Skeletal muscle tissue (tissue), 3 donors: ENCODE measurements at regions not wholly inside any gene's neighbourhood (a gene's known extent, or its start where the extent isn't known, plus 50 kb on each side); places are given as distances from the start of the nearest gene placed in this dataset.
"Not testable (repeated sequence)": the region's sequence is repeated elsewhere in the genome, so short reads cannot be mapped to it uniquely, and the experiment has no call there.

Experiments used
- H3K27ac ChIP-seq: one replicate; pipeline ENCODE4 v1.7.0; 2013; ENCODE audit warnings: mild to moderate bottlenecking, low read depth, low read length, inconsistent platforms
- H3K27me3 ChIP-seq, 3 donors: one replicate each; pipeline ENCODE4 v1.7.0; 2013; ENCODE audit warnings: low read length in 3 of 3; ENCODE audit not compliant: control insufficient read depth in 3 of 3, insufficient read depth in 3 of 3
- H3K36me3 ChIP-seq, 3 donors: one replicate each; pipeline ENCODE4 v1.7.0; 2013; ENCODE audit warnings: low read length in 3 of 3; ENCODE audit not compliant: control insufficient read depth in 3 of 3, insufficient read depth in 3 of 3
- H3K4me1 ChIP-seq, 3 donors: one replicate each; pipeline ENCODE4 v1.7.0; 2013; ENCODE audit warnings: low read length in 3 of 3, mild to moderate bottlenecking in 3 of 3; ENCODE audit not compliant: control insufficient read depth in 3 of 3, insufficient read depth in 3 of 3
- H3K4me3 ChIP-seq, 3 donors: one replicate each; pipeline ENCODE4 v1.7.0; 2013; ENCODE audit warnings: low read length in 3 of 3
- H3K9ac ChIP-seq, 3 donors: one replicate each; pipeline ENCODE4 v1.7.0; 2013; ENCODE audit warnings: low read length in 3 of 3, mild to moderate bottlenecking in 3 of 3, moderate library complexity in 2 of 3, low read depth in 1 of 3
- H3K9me3 ChIP-seq, 3 donors: one replicate each; pipeline ENCODE4 v1.7.0; 2013; ENCODE audit warnings: low read length in 3 of 3; ENCODE audit not compliant: control insufficient read depth in 3 of 3
- donor health status: Osteomylitis.

- Histone ChIP-seq H3K36me3 (no peaks in the 10 kb centered on the region), H3K27me3 (no peaks in the 10 kb centered on the region), H3K9ac (no peak overlapping the region), H3K9me3 (no peaks in the 10 kb centered on the region), H3K4me1 (no peaks in the 10 kb centered on the region), H3K4me3 (no peak overlapping the region), H3K27ac (no peak overlapping the region)
Measured at GRCh38 chr18:30175061-30175574, 867.4 kb downstream of the DSC3 start.

GRCh38 chr18:30163573-30163972, 879.0 kb downstream of the DSC3 start:
- Histone ChIP-seq H3K9me3 (no peaks in the 10 kb centered on the region), H3K27me3 (no peaks in the 10 kb centered on the region)

GRCh38 chr18:30160124-30160523, 882.4 kb downstream of the DSC3 start:
- H3K4me3 ChIP-seq, result no peak overlapping the region
- no peaks in the 10 kb centered on the region for H3K4me1 ChIP-seq
- no peak overlapping the region for H3K27ac ChIP-seq
- H3K36me3 ChIP-seq, result no peaks in the 10 kb centered on the region
- H3K9me3 ChIP-seq, result no peaks in the 10 kb centered on the region
- no peaks in the 10 kb centered on the region for H3K27me3 ChIP-seq
- no peak overlapping the region for H3K9ac ChIP-seq

More at GRCh38 chr18:30163573-30163972, 879.0 kb downstream of the DSC3 start:
- no peaks in the 10 kb centered on the region for H3K36me3 ChIP-seq
- H3K4me3 ChIP-seq, result no peak overlapping the region
- H3K9ac ChIP-seq, result no peak overlapping the region
- no peaks in the 10 kb centered on the region for H3K4me1 ChIP-seq
- H3K27ac ChIP-seq, result no peak overlapping the region

GRCh38 chr18:30150586-30151250, 891.8 kb downstream of the DSC3 start:
- H3K36me3 ChIP-seq, result no peaks in the 10 kb centered on the region
- no peak overlapping the region for H3K4me3 ChIP-seq
- H3K27me3 ChIP-seq, result no peaks in the 10 kb centered on the region
- no peaks in the 10 kb centered on the region for H3K4me1 ChIP-seq
- no peak overlapping the region for H3K9ac ChIP-seq
- H3K9me3 ChIP-seq, result no peaks in the 10 kb centered on the region
- H3K27ac ChIP-seq, result no peak overlapping the region

- Histone ChIP-seq H3K36me3 (no peaks in the 10 kb centered on the region), H3K4me1 (no peaks in the 10 kb centered on the region), H3K9me3 (no peaks in the 10 kb centered on the region), H3K9ac (no peak overlapping the region), H3K27me3 (no peaks in the 10 kb centered on the region), H3K27ac (no peak overlapping the region), H3K4me3 (no peak overlapping the region)
Measured at GRCh38 chr18:30149585-30149984, 893.0 kb downstream of the DSC3 start.

- peaks cover 0 to 3% (median 0%) of the 10 kb centered on the region in 3 donors for H3K9me3 ChIP-seq
- no peak overlapping the region for H3K4me3 ChIP-seq
- H3K9ac ChIP-seq, result no peak overlapping the region
- no peak overlapping the region for H3K27ac ChIP-seq
- H3K27me3 ChIP-seq, result no peaks in the 10 kb centered on the region
- no peaks in the 10 kb centered on the region for H3K4me1 ChIP-seq
- H3K36me3 ChIP-seq, result no peaks in the 10 kb centered on the region
Measured at GRCh38 chr18:30142870-30143269, 899.7 kb downstream of the DSC3 start.

GRCh38 chr18:30142248-30142647, 900.3 kb downstream of the DSC3 start:
- Histone ChIP-seq H3K36me3 (no peaks in the 10 kb centered on the region), H3K27ac (no peak overlapping the region), H3K4me3 (no peak overlapping the region), H3K9ac (no peak overlapping the region), H3K4me1 (no peaks in the 10 kb centered on the region), H3K9me3 (peaks cover 0 to 3% (median 0%) of the 10 kb centered on the region in 3 donors), H3K27me3 (no peaks in the 10 kb centered on the region)

- H3K27me3 ChIP-seq, H3K4me1 ChIP-seq: not testable (repeated sequence)
Measured at GRCh38 chr18:30141506-30141905, 901.0 kb downstream of the DSC3 start.

GRCh38 chr18:30139631-30140287, 902.8 kb downstream of the DSC3 start:
- Histone ChIP-seq H3K27ac (no peak overlapping the region), H3K4me1 (no peaks in the 10 kb centered on the region), H3K36me3 (no peaks in the 10 kb centered on the region), H3K27me3 (no peaks in the 10 kb centered on the region), H3K4me3 (no peak overlapping the region), H3K9ac (no peak overlapping the region), H3K9me3 (peaks cover 0 to 3% (median 0%) of the 10 kb centered on the region in 3 donors)

More at GRCh38 chr18:30141506-30141905, 901.0 kb downstream of the DSC3 start:
- not testable (repeated sequence) for H3K9ac ChIP-seq, H3K36me3 ChIP-seq, H3K27ac ChIP-seq, H3K9me3 ChIP-seq, H3K4me3 ChIP-seq

GRCh38 chr18:30135938-30136337, 906.6 kb downstream of the DSC3 start:
- Histone ChIP-seq H3K4me1 (no peaks in the 10 kb centered on the region), H3K4me3 (no peak overlapping the region), H3K27me3 (no peaks in the 10 kb centered on the region)

More at GRCh38 chr18:30135938-30136337, 906.6 kb downstream of the DSC3 start:
- Histone ChIP-seq H3K27ac (no peak overlapping the region), H3K9me3 (peaks cover 0 to 3% (median 0%) of the 10 kb centered on the region in 3 donors), H3K36me3 (no peaks in the 10 kb centered on the region), H3K9ac (no peak overlapping the region)
